GM11168 (cell line): ENCODE measurements at regions not wholly inside any gene's neighbourhood (a gene's known extent, or its start where the extent isn't known, plus 50 kb on each side); places are given as distances from the start of the nearest gene placed in this dataset.

Experiments used
- in situ Hi-C: fragments of 300-500 bp; cut with MboI; formaldehyde crosslinking; loops from one replicate; pipeline ENCODE4 v1.12.0; 2022; ENCODE audit warnings: low sequenced_read_pairs; ENCODE audit not compliant: unreplicated experiment

- in situ Hi-C loops = no loop called here
Observed at GRCh38 chr6:147751232-147751631, 242.7 kb downstream of the SAMD5 start.

- in situ Hi-C loops = no loop called here
Observed at GRCh38 chr6:147752689-147753403, 244.4 kb downstream of the SAMD5 start.

- in situ Hi-C loops = no loop called here
Observed at GRCh38 chr6:147755999-147756398, 247.5 kb downstream of the SAMD5 start.

GRCh38 chr6:147756891-147757290 lies 248.4 kb downstream of the SAMD5 start:
- in situ Hi-C loops = no loop called here

GRCh38 chr6:147757291-147757690 lies 248.8 kb downstream of the SAMD5 start:
- in situ Hi-C loops = no loop called here

GRCh38 chr6:147758303-147758702 lies 249.8 kb downstream of the SAMD5 start:
- in situ Hi-C loops = no loop called here

GRCh38 chr6:147759093-147759492 lies 250.6 kb downstream of the SAMD5 start:
- in situ Hi-C loops = no loop called here

- in situ Hi-C loops = no loop called here
Observed at GRCh38 chr6:147759536-147759935, 251.0 kb downstream of the SAMD5 start.

DNA sequence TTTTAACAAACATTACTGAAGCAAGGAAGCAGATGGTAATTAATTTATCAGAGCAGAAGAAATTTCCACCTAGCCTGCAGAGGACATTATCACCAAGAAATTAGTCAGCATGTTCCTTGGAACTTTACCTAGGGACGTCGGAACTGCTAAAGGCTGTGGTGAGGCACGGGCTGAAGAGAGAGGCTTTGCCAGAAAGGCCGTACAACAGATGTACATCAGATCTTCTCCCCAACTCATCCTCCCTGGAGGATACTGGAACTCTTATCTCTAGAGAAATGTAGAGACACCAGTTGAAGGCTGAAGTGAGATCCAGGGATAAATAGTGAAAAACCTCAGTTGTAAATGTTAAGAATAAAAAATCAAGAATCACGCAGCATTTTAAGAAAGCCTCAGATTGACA lies 257.1 kb downstream of the SAMD5 start:
- in situ Hi-C loops = no loop called here

DNA sequence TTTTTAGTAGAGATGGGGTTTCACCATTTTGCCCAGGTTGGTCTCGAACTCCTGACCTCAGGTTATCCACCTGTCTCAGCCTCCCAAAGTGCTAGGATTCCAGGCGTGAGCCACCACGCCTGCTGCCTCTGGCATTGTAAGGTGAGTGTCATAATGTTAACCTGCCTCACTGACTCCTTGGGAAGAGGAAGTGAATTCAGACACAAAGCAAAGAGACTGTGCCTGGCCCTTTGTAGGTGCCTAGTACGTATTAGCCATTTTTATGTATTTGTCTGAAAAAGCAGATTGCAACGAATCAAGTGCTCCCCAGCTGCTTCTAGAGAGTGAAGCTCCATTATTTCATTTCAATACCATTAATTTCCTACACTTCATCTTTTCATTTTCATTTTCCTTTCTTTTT lies 260.5 kb downstream of the SAMD5 start:
- in situ Hi-C loops = no loop called here

DNA sequence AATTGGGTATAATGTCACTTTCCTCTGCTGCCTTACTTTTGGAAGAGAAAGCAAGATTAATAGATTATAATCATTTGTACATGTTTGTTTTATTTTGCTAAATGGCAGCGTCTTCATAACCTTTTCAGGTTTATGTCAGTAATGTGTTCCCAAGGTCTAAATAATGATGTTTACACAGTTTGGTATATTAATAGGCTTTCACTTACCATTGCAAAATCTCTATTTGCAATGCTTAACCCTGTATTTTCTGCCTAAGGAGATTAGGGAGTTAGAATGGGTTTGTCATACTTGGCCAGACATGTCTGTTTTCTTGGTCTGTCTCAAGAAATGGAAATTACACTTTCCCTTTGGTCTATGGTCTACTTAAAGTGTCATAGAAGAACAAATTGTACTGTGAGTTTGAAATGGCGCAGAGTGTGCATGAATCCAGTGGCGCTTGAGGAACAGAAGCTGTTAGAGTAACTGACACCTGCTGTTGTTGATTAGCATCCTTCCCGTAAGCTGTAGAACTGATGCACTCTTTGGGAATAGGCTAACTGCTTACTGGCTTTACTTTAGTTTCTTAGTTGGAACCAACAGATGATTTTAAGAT lies 261.1 kb downstream of the SAMD5 start:
- in situ Hi-C loops = no loop called here

DNA sequence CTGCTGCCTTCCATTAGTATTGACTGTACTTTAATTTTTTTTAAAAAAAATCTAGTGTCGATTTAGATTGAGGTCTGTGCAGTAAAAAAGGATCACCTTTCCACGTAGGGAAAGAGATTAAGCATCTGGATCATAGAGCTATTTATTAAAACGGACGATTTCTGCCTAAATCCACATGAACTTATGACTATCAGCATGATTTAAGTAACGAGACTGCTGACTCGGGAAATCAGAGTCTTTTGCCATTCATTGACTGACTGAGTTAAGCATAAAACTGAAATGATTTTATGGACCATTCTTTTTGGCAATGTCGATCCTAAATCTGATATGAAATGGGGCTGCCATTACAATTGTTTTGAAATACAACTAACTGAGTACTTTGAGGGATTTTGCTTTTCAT lies 261.7 kb downstream of the SAMD5 start:
- in situ Hi-C loops = no loop called here

DNA sequence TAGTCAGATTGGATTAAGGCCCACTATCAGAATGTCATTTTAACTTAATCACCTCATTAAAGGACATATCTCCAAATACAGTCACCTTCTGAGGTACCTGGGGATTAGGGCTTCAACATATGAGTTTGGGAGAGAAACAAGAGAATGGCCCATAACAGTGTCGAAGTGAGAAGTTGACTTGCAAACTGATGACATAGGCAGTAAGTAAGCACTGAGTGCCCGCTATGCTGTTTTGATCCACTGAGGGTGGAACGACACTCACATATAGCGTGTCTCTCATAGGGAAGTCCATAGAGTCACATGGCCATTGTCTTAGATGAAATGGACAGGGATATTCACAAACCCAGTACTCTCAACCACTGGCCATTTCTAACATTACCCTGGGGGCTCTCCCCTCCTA lies 264.2 kb downstream of the SAMD5 start:
- in situ Hi-C loops = no loop called here

GRCh38 chr6:147774856-147775255 lies 266.4 kb downstream of the SAMD5 start:
- in situ Hi-C loops = no loop called here

GRCh38 chr6:147776631-147777213 lies 268.2 kb downstream of the SAMD5 start:
- in situ Hi-C loops = no loop called here

GRCh38 chr6:147779624-147780023 lies 271.1 kb downstream of the SAMD5 start:
- in situ Hi-C loops = no loop called here

GRCh38 chr6:147782302-147782701 lies 273.8 kb downstream of the SAMD5 start:
- in situ Hi-C loops = no loop called here

- in situ Hi-C loops = no loop called here
Observed at GRCh38 chr6:147784371-147784770, 275.9 kb downstream of the SAMD5 start.

GRCh38 chr6:147787417-147787816 lies 278.9 kb downstream of the SAMD5 start:
- in situ Hi-C loops = no loop called here

DNA sequence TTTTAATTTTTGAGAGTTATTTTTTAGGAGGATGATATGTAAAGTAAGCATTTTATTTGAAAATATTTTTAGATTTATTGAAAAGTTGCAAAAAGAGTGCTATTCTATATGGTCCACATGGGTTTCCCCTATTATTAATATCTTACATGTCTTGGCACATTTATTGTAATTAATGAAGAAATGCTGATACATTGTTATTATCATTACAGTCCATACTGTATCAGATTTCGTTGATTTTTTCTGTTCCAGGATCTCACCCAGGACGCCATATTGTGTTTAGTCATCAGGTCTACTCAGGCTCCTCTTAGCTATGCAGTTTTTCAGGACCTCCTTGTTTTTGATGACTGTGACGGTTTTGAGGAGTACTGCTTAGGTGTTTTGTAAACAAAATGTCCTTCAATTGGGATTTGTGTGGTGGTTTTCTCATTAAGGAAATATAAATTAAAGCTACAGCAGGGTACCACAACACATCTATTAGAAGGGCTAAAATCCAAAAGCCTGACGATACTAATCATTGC lies 281.0 kb downstream of the SAMD5 start:
- in situ Hi-C loops = no loop called here

DNA sequence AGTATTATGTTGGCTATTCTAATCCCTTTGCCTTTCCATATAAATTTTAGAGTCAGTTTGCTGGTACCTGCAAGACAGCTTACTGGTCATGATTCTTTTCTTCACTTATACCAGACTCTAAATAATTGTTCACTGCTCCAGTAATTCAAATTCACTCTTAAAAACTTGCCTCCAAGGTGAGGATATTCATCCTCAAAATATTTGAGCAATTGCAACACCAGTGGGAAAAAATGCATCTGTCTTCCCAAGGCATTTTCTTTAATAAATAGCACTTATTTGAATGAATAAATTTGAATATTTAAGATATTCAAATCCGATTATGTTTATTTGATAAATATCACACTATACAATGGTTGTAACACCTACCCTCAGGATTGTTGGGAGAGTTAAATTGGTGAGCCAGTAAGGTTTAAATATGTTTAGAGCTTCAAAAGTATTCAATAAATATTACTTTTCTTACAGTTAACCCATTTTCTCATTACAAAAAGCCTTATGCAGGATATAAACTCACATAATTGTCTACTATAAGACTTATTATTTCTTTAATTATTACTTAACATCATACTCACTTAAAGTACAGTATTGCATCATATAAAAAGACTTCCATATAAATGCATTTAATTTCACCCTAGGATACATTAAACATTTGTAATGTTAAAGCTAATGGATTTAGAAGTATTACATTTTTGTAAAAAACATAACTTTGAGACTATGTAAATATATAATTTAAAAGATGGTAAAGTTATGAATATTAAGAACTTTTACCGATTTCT lies 285.6 kb downstream of the SAMD5 start:
- in situ Hi-C loops = no loop called here
